GM19035 (cell line): ENCODE measurements at regions not wholly inside any gene's neighbourhood (a gene's known extent, or its start where the extent isn't known, plus 50 kb on each side); places are given as distances from the start of the nearest gene placed in this dataset.
"Not testable (repeated sequence)": the region's sequence is repeated elsewhere in the genome, so short reads cannot be mapped to it uniquely, and the experiment has no call there.

Experiments used
- ATAC-seq: cut with Tn5 transposase; IDR thresholded peaks from one replicate; pipeline ENCODE4 v1.9.1; 2021; ENCODE audit not compliant: unreplicated experiment

GRCh38 chr6:51464956-51465355 is 622.5 kb downstream of the PKHD1 start:
- ATAC-seq: no peak

- ATAC-seq: no peak
Observed at GRCh38 chr6:51466427-51466826, 621.0 kb downstream of the PKHD1 start.

GRCh38 chr6:51467231-51467952 is 620.0 kb downstream of the PKHD1 start:
- no peak for ATAC-seq

GRCh38 chr6:51468704-51469103 is 618.7 kb downstream of the PKHD1 start:
- ATAC-seq: no peak

- no peak for ATAC-seq
Observed at GRCh38 chr6:51472745-51473487, 614.5 kb downstream of the PKHD1 start.

GRCh38 chr6:51474022-51474975 is 613.1 kb downstream of the PKHD1 start:
- no peak for ATAC-seq

GRCh38 chr6:51477711-51478311 is 609.6 kb downstream of the PKHD1 start:
- no peak for ATAC-seq

GRCh38 chr6:51479296-51479695 is 608.1 kb downstream of the PKHD1 start:
- ATAC-seq: no peak

GRCh38 chr6:51480040-51480439 is 607.4 kb downstream of the PKHD1 start:
- no peak for ATAC-seq

- not testable (repeated sequence) for ATAC-seq
Observed at GRCh38 chr6:51485869-51486268, 601.5 kb downstream of the PKHD1 start.

GRCh38 chr6:51487937-51488336 is 599.5 kb downstream of the PKHD1 start:
- no peak for ATAC-seq

GRCh38 chr6:51489133-51489532 is 598.3 kb downstream of the PKHD1 start:
- ATAC-seq: no peak

- ATAC-seq: no peak
Observed at GRCh38 chr6:51490101-51490500, 597.3 kb downstream of the PKHD1 start.

- ATAC-seq: no peak
Observed at GRCh38 chr6:51494342-51494741, 593.1 kb downstream of the PKHD1 start.

- ATAC-seq: no peak
Observed at GRCh38 chr6:51495096-51495495, 592.3 kb downstream of the PKHD1 start.

- ATAC-seq: no peak
Observed at GRCh38 chr6:51495610-51496396, 591.6 kb downstream of the PKHD1 start.

- ATAC-seq: no peak
Observed at GRCh38 chr6:51502996-51503395, 584.4 kb downstream of the PKHD1 start.

GRCh38 chr6:51505434-51505833 is 582.0 kb downstream of the PKHD1 start:
- no peak for ATAC-seq

- ATAC-seq: no peak
Observed at GRCh38 chr6:51509597-51509996, 577.8 kb downstream of the PKHD1 start.

GRCh38 chr6:51511081-51511480 is 576.3 kb downstream of the PKHD1 start:
- no peak for ATAC-seq
